ENCODE measurements at regions not wholly inside any gene's neighbourhood (a gene's known extent, or its start where the extent isn't known, plus 50 kb on each side); places are given as distances from the start of the nearest gene placed in this dataset.

DNA sequence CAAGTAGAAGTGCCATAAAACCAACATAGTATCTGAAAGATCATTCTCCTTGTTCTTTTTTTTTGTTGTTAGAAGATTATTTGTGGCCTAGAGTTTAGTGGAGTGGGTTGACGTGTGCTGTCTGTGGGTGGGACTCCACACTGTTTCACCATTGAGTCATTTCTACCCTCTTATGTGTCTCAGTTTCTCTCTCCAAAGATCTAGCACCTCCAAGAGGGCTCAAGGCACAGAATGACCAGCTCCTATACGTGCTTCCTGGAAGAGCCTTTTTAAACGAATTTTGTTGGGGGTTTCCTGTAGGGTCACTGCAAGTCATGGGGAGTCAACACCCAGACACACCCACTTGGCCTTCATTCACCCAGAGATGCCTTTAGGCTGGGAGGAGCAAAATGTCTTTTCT lies 150.1 kb downstream of the KLF8 start:
- Mint-ChIP-seq H3K27me3 (no peaks in the 10 kb centered on the region), H3K27ac (no peak overlapping the region), H3K9me3 (ENCODE audit: low read depth) (peaks cover 29% of the 10 kb centered on the region), H3K4me3 (ENCODE audit: low read depth) (no peak overlapping the region), H3K4me1 (ENCODE audit: low read depth) (no peaks in the 10 kb centered on the region), H3K36me3 (ENCODE audit: insufficient read depth) (no peaks in the 10 kb centered on the region)
- DNase-seq (ENCODE audit: low spot score, unreplicated experiment), result no peak
- TF ChIP-seq, protein P1, sequence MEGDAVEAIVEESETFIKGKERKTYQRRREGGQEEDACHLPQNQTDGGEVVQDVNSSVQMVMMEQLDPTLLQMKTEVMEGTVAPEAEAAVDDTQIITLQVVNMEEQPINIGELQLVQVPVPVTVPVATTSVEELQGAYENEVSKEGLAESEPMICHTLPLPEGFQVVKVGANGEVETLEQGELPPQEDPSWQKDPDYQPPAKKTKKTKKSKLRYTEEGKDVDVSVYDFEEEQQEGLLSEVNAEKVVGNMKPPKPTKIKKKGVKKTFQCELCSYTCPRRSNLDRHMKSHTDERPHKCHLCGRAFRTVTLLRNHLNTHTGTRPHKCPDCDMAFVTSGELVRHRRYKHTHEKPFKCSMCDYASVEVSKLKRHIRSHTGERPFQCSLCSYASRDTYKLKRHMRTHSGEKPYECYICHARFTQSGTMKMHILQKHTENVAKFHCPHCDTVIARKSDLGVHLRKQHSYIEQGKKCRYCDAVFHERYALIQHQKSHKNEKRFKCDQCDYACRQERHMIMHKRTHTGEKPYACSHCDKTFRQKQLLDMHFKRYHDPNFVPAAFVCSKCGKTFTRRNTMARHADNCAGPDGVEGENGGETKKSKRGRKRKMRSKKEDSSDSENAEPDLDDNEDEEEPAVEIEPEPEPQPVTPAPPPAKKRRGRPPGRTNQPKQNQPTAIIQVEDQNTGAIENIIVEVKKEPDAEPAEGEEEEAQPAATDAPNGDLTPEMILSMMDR (IDR thresholded peaks at IDR 0.05; ENCODE audit: unreplicated experiment), result no peak

DNA sequence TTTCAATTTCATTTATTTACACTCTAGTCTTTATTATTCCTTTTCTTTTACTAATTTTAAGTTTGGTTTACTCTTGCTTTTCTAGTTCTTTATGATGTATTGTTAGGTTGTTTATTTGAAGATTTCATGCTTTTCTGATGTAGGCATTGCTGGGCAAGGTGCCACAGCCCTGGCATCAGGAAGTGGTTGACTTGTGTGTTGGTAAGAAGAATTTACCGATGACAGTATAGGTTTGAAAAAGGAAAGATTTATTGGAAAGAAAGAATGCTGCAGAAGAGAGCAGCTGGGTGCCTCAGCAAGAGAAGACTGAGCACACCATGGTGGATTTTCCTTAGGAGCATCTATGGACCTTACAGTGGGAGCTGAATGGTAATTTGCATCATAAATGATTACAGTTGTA lies 153.2 kb downstream of the KLF8 start:
- Mint-ChIP-seq H3K4me1 (ENCODE audit: low read depth) (no peaks in the 10 kb centered on the region), H3K36me3 (ENCODE audit: insufficient read depth) (no peaks in the 10 kb centered on the region), H3K27ac (no peak overlapping the region), H3K9me3 (ENCODE audit: low read depth) (peaks cover 36% of the 10 kb centered on the region), H3K27me3 (no peaks in the 10 kb centered on the region), H3K4me3 (ENCODE audit: low read depth) (no peak overlapping the region)
- DNase-seq (ENCODE audit: low spot score, unreplicated experiment), result no peak
- TF ChIP-seq, protein P1 (IDR thresholded peaks at IDR 0.05; ENCODE audit: unreplicated experiment), result no peak

- Mint-ChIP-seq H3K9me3 (ENCODE audit: low read depth) (peaks cover 40% of the 10 kb centered on the region), H3K27ac (no peak overlapping the region), H3K27me3 (no peaks in the 10 kb centered on the region), H3K36me3 (ENCODE audit: insufficient read depth) (no peaks in the 10 kb centered on the region), H3K4me1 (ENCODE audit: low read depth) (no peaks in the 10 kb centered on the region), H3K4me3 (ENCODE audit: low read depth) (no peak overlapping the region)
- TF ChIP-seq, protein P1 (IDR thresholded peaks at IDR 0.05; ENCODE audit: unreplicated experiment), result no peak
- DNase-seq (ENCODE audit: low spot score, unreplicated experiment), result no peak
Measured at GRCh38 chrX:56385960-56386359, 153.8 kb downstream of the KLF8 start.

DNA sequence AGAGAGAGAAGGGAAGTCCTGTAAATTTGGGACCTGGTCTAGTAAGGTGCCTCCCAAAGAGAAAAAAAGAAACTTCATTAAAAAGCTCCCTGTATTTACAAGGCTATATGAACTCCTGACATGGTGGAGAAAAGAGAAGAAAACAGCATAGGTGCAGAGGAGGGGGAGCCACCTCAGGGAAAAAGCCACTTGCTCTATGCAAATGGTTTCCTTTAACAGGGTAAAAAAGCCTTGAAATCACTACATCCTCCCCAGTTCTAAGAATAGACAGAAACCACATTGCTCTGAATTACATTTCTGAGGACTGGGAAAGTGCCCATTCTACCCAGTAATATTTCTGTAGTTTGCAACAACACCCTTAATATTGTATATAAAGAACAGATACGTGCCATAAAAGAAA lies 165.5 kb downstream of the KLF8 start:
- H3K9me3 Mint-ChIP-seq (ENCODE audit: low read depth), result peaks cover 20% of the 10 kb centered on the region
- no peak overlapping the region for H3K27ac Mint-ChIP-seq
- no peak for DNase-seq (ENCODE audit: low spot score, unreplicated experiment)
- TF ChIP-seq, protein P1 (IDR thresholded peaks at IDR 0.05; ENCODE audit: unreplicated experiment), result no peak
- no peaks in the 10 kb centered on the region for H3K4me1 Mint-ChIP-seq (ENCODE audit: low read depth)
- no peak overlapping the region for H3K4me3 Mint-ChIP-seq (ENCODE audit: low read depth)
- no peaks in the 10 kb centered on the region for H3K27me3 Mint-ChIP-seq
- H3K36me3 Mint-ChIP-seq (ENCODE audit: insufficient read depth), result no peaks in the 10 kb centered on the region

- Mint-ChIP-seq H3K27me3 (no peaks in the 10 kb centered on the region), H3K9me3 (ENCODE audit: low read depth) (peaks cover 33% of the 10 kb centered on the region), H3K36me3 (ENCODE audit: insufficient read depth) (no peaks in the 10 kb centered on the region), H3K4me1 (ENCODE audit: low read depth) (no peaks in the 10 kb centered on the region), H3K4me3 (ENCODE audit: low read depth) (no peak overlapping the region), H3K27ac (no peak overlapping the region)
- TF ChIP-seq, protein P1 (IDR thresholded peaks at IDR 0.05; ENCODE audit: unreplicated experiment), result no peak
- no peak for DNase-seq (ENCODE audit: low spot score, unreplicated experiment)
Measured at GRCh38 chrX:56402207-56402606, 161.2 kb upstream of the UBQLN2 start.
